ENCODE measurements at regions not wholly inside any gene's neighbourhood (a gene's known extent, or its start where the extent isn't known, plus 50 kb on each side); places are given as distances from the start of the nearest gene placed in this dataset.

DNA sequence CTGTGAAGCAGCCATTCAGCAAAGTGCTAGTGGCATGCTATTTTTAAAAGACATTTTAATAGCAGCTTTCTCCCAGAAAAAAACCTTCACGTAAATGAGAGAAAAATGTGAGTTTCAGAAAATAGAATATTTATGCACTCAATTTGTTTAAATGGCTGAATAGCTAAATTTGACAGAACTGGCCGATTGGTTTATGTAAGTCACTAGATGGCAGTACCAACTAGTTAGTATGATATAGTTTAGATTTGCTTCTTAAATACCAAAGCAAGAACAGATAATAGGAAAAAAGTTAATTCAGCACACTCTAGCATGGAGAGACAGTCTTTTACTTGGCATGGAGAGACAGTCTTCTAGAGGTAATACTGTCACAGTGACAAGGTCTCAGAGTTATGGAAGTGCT, 250.1 kb downstream of the SNCA start:
- no peak for DNase-seq (ENCODE audit: low spot score in 2 of 2, unreplicated experiment in 2 of 2)
- Mint-ChIP-seq H3K36me3 (no peaks in the 10 kb centered on the region), H3K4me3 (no peak overlapping the region), H3K27ac (no peak overlapping the region), H3K9me3 (peaks cover 12% of the 10 kb centered on the region), H3K27me3 (ENCODE audit: low read depth) (no peaks in the 10 kb centered on the region), H3K4me1 (peaks cover 14% of the 10 kb centered on the region)
- TF ChIP-seq, protein P1, sequence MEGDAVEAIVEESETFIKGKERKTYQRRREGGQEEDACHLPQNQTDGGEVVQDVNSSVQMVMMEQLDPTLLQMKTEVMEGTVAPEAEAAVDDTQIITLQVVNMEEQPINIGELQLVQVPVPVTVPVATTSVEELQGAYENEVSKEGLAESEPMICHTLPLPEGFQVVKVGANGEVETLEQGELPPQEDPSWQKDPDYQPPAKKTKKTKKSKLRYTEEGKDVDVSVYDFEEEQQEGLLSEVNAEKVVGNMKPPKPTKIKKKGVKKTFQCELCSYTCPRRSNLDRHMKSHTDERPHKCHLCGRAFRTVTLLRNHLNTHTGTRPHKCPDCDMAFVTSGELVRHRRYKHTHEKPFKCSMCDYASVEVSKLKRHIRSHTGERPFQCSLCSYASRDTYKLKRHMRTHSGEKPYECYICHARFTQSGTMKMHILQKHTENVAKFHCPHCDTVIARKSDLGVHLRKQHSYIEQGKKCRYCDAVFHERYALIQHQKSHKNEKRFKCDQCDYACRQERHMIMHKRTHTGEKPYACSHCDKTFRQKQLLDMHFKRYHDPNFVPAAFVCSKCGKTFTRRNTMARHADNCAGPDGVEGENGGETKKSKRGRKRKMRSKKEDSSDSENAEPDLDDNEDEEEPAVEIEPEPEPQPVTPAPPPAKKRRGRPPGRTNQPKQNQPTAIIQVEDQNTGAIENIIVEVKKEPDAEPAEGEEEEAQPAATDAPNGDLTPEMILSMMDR (IDR thresholded peaks at IDR 0.05; ENCODE audit: unreplicated experiment): no peak

DNA sequence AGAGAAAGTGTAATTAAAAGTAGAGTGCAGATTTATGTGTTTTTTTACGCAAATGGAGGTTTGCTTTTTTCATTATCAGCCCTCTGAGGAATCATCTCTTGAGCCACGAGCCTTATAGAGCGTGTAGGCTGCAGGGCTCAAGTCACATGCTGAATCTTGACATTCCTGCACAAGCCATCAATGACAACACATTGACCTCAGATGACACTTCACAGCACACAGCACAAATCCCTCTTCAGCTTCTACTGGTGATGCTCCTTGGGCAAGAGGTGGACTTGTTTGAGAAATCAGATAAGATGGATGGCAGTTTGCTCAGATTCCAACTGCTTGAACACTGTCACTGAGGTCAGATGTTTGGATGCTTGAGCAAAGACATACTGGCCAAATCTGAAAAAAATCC, 250.6 kb downstream of the SNCA start:
- Mint-ChIP-seq H3K4me1 (peaks cover 14% of the 10 kb centered on the region), H3K27ac (no peak overlapping the region), H3K4me3 (no peak overlapping the region), H3K36me3 (no peaks in the 10 kb centered on the region), H3K27me3 (ENCODE audit: low read depth) (no peaks in the 10 kb centered on the region), H3K9me3 (peaks cover 13% of the 10 kb centered on the region)
- TF ChIP-seq, protein P1 (IDR thresholded peaks at IDR 0.05; ENCODE audit: unreplicated experiment): no peak
- DNase-seq (ENCODE audit: low spot score in 2 of 2, unreplicated experiment in 2 of 2): no peak

DNA sequence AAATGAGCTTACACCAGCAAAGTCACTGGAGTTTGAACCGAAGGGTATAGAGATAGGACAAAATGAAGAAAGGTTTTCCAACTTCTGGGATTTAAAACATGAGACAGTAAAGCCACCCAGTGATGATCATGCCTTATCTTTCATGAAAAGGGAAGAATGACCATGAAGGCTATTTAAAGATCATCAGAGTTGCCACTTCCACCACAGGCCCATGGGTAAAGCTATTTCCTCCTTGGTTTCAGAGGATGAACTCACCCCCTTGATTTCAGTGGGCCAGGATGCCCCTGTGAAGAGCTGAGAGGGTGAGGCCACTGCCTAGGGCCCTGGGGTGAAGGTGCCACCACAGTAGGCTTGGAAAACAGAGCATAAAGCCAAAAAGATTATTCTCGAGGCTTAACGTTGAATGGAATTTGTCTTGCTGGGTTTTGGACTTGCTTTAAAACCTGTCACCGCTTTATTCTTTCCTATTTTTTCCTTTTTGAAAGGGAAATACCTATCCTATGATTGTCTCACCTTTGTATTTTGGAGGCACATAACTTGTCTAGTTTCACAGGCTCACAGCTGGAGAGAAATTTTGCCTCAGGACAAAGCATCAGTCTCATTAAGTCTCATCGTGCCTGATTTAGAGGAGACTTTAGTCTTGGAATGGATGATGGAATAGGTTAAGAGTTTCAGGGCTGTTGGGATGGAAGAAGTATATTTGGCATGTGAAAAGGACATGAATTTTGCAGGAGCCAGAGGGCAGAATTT, 254.0 kb downstream of the SNCA start:
- TF ChIP-seq, protein P1 (IDR thresholded peaks at IDR 0.05; ENCODE audit: unreplicated experiment): no peak
- Mint-ChIP-seq H3K9me3 (peaks cover 15% of the 10 kb centered on the region), H3K36me3 (no peaks in the 10 kb centered on the region), H3K4me1 (no peaks in the 10 kb centered on the region), H3K27ac (no peak overlapping the region), H3K4me3 (no peak overlapping the region), H3K27me3 (ENCODE audit: low read depth) (no peaks in the 10 kb centered on the region)
- no peak for DNase-seq (ENCODE audit: low spot score in 2 of 2, unreplicated experiment in 2 of 2)

- Mint-ChIP-seq H3K27ac (no peak overlapping the region), H3K4me3 (no peak overlapping the region), H3K4me1 (no peaks in the 10 kb centered on the region), H3K27me3 (ENCODE audit: low read depth) (no peaks in the 10 kb centered on the region), H3K9me3 (peaks cover 15% of the 10 kb centered on the region), H3K36me3 (no peaks in the 10 kb centered on the region)
- DNase-seq (ENCODE audit: low spot score in 2 of 2, unreplicated experiment in 2 of 2): no peak
- TF ChIP-seq, protein P1 (IDR thresholded peaks at IDR 0.05; ENCODE audit: unreplicated experiment): no peak
These were observed 257.2 kb downstream of the SNCA start for GRCh38 chr4:89579771-89580170.

DNA sequence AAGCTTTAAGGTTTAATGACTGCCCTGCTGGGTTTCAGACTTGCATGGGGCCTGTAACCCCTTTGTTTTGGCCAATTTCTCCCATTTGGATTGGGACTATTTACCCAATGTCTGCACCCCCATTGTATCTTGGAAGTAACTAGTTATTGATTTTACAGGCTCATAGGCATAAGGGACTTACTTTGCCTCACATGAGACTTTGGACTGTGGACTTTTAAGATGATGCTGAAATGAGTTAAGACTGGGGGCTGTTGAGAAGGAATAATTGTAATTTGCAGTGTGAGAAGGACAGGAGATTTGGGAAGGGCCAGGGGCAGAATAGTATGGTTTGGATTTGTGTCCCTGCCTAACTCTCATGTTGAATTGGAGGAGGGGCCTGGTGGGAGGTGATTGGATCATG, 260.7 kb downstream of the SNCA start:
- Mint-ChIP-seq H3K9me3 (peaks cover 2% of the 10 kb centered on the region), H3K36me3 (no peaks in the 10 kb centered on the region), H3K27me3 (ENCODE audit: low read depth) (no peaks in the 10 kb centered on the region), H3K27ac (no peak overlapping the region), H3K4me3 (no peak overlapping the region), H3K4me1 (peaks cover 12% of the 10 kb centered on the region)
- TF ChIP-seq, protein P1 (IDR thresholded peaks at IDR 0.05; ENCODE audit: unreplicated experiment): no peak
- DNase-seq (ENCODE audit: low spot score in 2 of 2, unreplicated experiment in 2 of 2): no peak

Data from mesothelial cell of epicardium (in vitro differentiated cells).